GM13977 (cell line): ENCODE measurements at regions not wholly inside any gene's neighbourhood (a gene's known extent, or its start where the extent isn't known, plus 50 kb on each side); places are given as distances from the start of the nearest gene placed in this dataset.

Source experiments
- DNase-seq: peaks from one replicate; pipeline ENCODE4 v3.0.0; 2012; ENCODE audit warnings: low spot score
- CTCF ChIP-seq: IDR thresholded peaks from 2 replicates; pipeline ENCODE4 v1.5.1; 2012; ENCODE audit warnings: mild to moderate bottlenecking, control low read depth; ENCODE audit not compliant: insufficient read depth; ENCODE audit errors: extremely low read depth, missing control alignments
- in situ Hi-C: fragments of 300-500 bp; cut with MboI; formaldehyde crosslinking; loops from one replicate; pipeline ENCODE4 v1.12.0; 2022; ENCODE audit warnings: low sequenced_read_pairs, low pct_unique_long_range_greater_than_20kb, mixed read lengths, inconsistent platforms; ENCODE audit not compliant: unreplicated experiment

- no peak for TF ChIP-seq CTCF
- DNase-seq = no peak
- in situ Hi-C loops = no loop called here
These were observed 243.5 kb downstream of the GADD45G start for GRCh38 chr9:89848060-89849040.

- in situ Hi-C loops = no loop called here
- DNase-seq = no peak
- no peak for TF ChIP-seq CTCF
These were observed 244.3 kb downstream of the GADD45G start for GRCh38 chr9:89849096-89849495.

- DNase-seq = no peak
- TF ChIP-seq CTCF = no peak
- in situ Hi-C loops = no loop called here
These were observed 245.3 kb downstream of the GADD45G start for GRCh38 chr9:89850153-89850552.

GRCh38 chr9:89850631-89851325, 246.0 kb downstream of the GADD45G start:
- DNase-seq = no peak
- in situ Hi-C loops = no loop called here
- no peak for TF ChIP-seq CTCF

GRCh38 chr9:89853161-89853560, 248.3 kb downstream of the GADD45G start:
- no peak for DNase-seq
- in situ Hi-C loops = no loop called here
- TF ChIP-seq CTCF = no peak

- TF ChIP-seq CTCF = no peak
- DNase-seq = no peak
- in situ Hi-C loops = no loop called here
These were observed 249.1 kb downstream of the GADD45G start for GRCh38 chr9:89853931-89854330.
